ENCODE measurements at regions not wholly inside any gene's neighbourhood (a gene's known extent, or its start where the extent isn't known, plus 50 kb on each side); places are given as distances from the start of the nearest gene placed in this dataset.

DNA sequence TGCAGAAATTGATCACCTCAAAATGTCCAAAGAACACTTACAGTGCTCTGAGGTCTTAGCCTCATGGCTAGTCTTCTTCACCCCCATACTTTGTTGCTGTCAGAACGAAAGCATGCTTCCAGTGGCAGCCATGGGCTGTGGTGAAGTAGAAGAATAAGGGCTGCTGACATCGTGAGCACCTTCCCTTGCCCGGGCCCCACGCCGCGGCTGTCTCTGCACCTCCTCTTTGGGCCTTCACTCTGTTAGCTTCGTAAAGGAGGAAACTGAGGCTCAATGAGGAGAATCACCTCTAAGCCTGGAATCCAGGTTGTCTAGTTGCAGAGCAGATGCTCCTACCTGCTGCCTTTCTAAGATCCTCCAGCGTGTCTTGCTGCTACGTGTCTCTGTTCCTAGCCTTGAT is 139.5 kb upstream of the SLC28A3 start:
- TF ChIP-seq CTCF (IDR thresholded peaks at IDR 0.05; ENCODE audit: low read depth, low read length) (no peak), MYC (IDR thresholded peaks at IDR 0.05; ENCODE audit: low read depth, low read length) (no peak)
- TF ChIP-seq, protein P1, sequence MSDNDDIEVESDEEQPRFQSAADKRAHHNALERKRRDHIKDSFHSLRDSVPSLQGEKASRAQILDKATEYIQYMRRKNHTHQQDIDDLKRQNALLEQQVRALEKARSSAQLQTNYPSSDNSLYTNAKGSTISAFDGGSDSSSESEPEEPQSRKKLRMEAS (IDR thresholded peaks at IDR 0.05; ENCODE audit: low read depth, low read length): no peak
- no peak for DNase-seq (ENCODE audit: low read depth)
- H3K4me3 ChIP-seq (ENCODE audit: low read depth, low read length): no peak overlapping the region

GRCh38 chr9:84481231-84481630 is 140.7 kb upstream of the SLC28A3 start:
- no peak overlapping the region for H3K4me3 ChIP-seq (ENCODE audit: low read depth, low read length)
- no peak for DNase-seq (ENCODE audit: low read depth)
- no peak for TF ChIP-seq POLR2A (IDR thresholded peaks at IDR 0.05; ENCODE audit: extremely low read depth, insufficient read length)

- TF ChIP-seq, protein P1 (IDR thresholded peaks at IDR 0.05; ENCODE audit: low read depth, low read length): no peak
- TF ChIP-seq CTCF (IDR thresholded peaks at IDR 0.05; ENCODE audit: low read depth, low read length) (no peak), POLR2A (IDR thresholded peaks at IDR 0.05; ENCODE audit: extremely low read depth, insufficient read length) (no peak), MYC (IDR thresholded peaks at IDR 0.05; ENCODE audit: low read depth, low read length) (no peak)
- H3K4me3 ChIP-seq (ENCODE audit: low read depth, low read length): no peak overlapping the region
- no peak for DNase-seq (ENCODE audit: low read depth)
These were observed 141.2 kb upstream of the SLC28A3 start for GRCh38 chr9:84481636-84482218.

DNA sequence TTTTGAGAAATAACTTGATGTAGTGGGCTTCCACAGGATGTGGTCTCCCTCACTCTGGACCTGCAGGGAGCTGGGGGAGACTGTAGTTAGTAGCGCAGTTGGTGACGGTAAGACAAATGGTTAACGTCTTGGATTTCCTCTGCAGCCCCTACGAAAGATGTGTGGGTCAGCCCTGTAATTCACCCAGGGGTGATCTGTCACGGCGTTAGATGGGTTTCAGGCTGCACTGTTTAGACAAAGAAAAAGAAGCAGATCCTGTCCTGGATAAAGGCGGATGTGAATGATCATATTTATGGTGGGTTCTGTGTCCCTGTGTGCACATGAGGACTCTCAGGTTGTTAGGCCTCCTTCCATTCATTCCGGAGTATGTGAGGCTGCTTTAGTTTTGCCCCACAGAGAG is 142.0 kb upstream of the SLC28A3 start:
- DNase-seq (ENCODE audit: low read depth): no peak
- no peak overlapping the region for H3K4me3 ChIP-seq (ENCODE audit: low read depth, low read length)
- TF ChIP-seq MYC (IDR thresholded peaks at IDR 0.05; ENCODE audit: low read depth, low read length): no peak
- TF ChIP-seq CTCF (IDR thresholded peaks at IDR 0.05; ENCODE audit: low read depth, low read length): no peak
- TF ChIP-seq POLR2A (IDR thresholded peaks at IDR 0.05; ENCODE audit: extremely low read depth, insufficient read length): no peak
- TF ChIP-seq, protein P1 (IDR thresholded peaks at IDR 0.05; ENCODE audit: low read depth, low read length): no peak

GRCh38 chr9:84484172-84484571 is 143.6 kb upstream of the SLC28A3 start:
- TF ChIP-seq MYC (IDR thresholded peaks at IDR 0.05; ENCODE audit: low read depth, low read length) (no peak), POLR2A (IDR thresholded peaks at IDR 0.05; ENCODE audit: extremely low read depth, insufficient read length) (no peak), CTCF (IDR thresholded peaks at IDR 0.05; ENCODE audit: low read depth, low read length) (no peak)
- TF ChIP-seq, protein P1 (IDR thresholded peaks at IDR 0.05; ENCODE audit: low read depth, low read length): no peak
- DNase-seq (ENCODE audit: low read depth): no peak
- H3K4me3 ChIP-seq (ENCODE audit: low read depth, low read length): no peak overlapping the region

- no peak for TF ChIP-seq MYC (IDR thresholded peaks at IDR 0.05; ENCODE audit: low read depth, low read length)
- TF ChIP-seq POLR2A (IDR thresholded peaks at IDR 0.05; ENCODE audit: extremely low read depth, insufficient read length): no peak
- TF ChIP-seq CTCF (IDR thresholded peaks at IDR 0.05; ENCODE audit: low read depth, low read length): no peak
- DNase-seq (ENCODE audit: low read depth): no peak
- no peak overlapping the region for H3K4me3 ChIP-seq (ENCODE audit: low read depth, low read length)
These were observed 145.0 kb upstream of the SLC28A3 start for GRCh38 chr9:84485539-84485938.
